ENCODE measurements at regions not wholly inside any gene's neighbourhood (a gene's known extent, or its start where the extent isn't known, plus 50 kb on each side); places are given as distances from the start of the nearest gene placed in this dataset.

DNA sequence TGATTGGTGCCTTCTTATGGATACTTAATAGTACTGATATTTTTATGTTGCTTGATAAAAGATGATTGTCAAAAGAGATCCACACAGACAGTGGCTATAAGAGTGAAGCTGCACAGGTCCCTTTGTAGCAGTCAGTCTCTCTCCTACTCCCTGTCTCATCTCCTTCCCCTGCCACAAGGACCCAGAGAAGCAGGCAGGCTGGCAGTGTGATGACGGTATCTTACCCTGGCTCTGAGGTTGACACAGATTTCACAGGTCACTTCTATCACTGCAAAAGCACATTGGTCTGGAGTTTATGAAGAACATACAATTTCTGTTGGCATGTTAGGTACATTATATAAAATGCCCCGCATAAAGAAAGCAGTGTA lies 64.4 kb upstream of the AHR start:
- no CpG with 5 or more reads among the region's 2 CpGs for WGBS (ENCODE audit: extremely low coverage, insufficient read length, low lambda C conversion rate)
- no peak overlapping the region; a peak in 1 of 7 replicates for H3K27ac Mint-ChIP-seq
- TF ChIP-seq, protein P1, sequence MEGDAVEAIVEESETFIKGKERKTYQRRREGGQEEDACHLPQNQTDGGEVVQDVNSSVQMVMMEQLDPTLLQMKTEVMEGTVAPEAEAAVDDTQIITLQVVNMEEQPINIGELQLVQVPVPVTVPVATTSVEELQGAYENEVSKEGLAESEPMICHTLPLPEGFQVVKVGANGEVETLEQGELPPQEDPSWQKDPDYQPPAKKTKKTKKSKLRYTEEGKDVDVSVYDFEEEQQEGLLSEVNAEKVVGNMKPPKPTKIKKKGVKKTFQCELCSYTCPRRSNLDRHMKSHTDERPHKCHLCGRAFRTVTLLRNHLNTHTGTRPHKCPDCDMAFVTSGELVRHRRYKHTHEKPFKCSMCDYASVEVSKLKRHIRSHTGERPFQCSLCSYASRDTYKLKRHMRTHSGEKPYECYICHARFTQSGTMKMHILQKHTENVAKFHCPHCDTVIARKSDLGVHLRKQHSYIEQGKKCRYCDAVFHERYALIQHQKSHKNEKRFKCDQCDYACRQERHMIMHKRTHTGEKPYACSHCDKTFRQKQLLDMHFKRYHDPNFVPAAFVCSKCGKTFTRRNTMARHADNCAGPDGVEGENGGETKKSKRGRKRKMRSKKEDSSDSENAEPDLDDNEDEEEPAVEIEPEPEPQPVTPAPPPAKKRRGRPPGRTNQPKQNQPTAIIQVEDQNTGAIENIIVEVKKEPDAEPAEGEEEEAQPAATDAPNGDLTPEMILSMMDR (conservative IDR thresholded peaks at IDR 0.05) = no peak

More for the DNA sequence above, 64.4 kb upstream of the AHR start:
- Histone ChIP-seq H4K91ac (ENCODE audit: insufficient read length, low read depth, low read length) (no peak overlapping the region), H3K9ac (ENCODE audit: extremely low read depth, insufficient read length, low read length) (no peak overlapping the region), H3K18ac (ENCODE audit: insufficient read length, low read depth, low read length) (no peak overlapping the region), H3K23me2 (ENCODE audit: insufficient read length, low read depth, low read length, poor library complexity, severe bottlenecking) (no peaks in the 10 kb centered on the region), H3K23ac (ENCODE audit: insufficient read length, low read depth, low read length) (no peak overlapping the region), H3T11ph (ENCODE audit: low read length) (no peak overlapping the region), H4K20me1 (ENCODE audit: control insufficient read depth, insufficient read depth, insufficient read length) (no peaks in the 10 kb centered on the region), H3K9me3 (ENCODE audit: control insufficient read depth, low read depth, low read length) (no peaks in the 10 kb centered on the region), H3K4ac (ENCODE audit: low read depth, low read length) (no peak overlapping the region), H3K56ac (ENCODE audit: insufficient read length, low read depth, low read length) (no peak overlapping the region), H3K4me2 (ENCODE audit: insufficient read depth, insufficient read length, low read length) (no peak overlapping the region), H2AK5ac (ENCODE audit: insufficient read length, low read length) (no peak overlapping the region), H2BK120ac (ENCODE audit: low read depth, low read length, poor library complexity, severe bottlenecking) (no peak overlapping the region), H3K14ac (ENCODE audit: insufficient read depth, low read length) (no peak overlapping the region), H2BK15ac (ENCODE audit: low read depth, low read length) (no peak overlapping the region), H3K79me2 (ENCODE audit: insufficient read depth, low read length) (no peaks in the 10 kb centered on the region), H3K27ac (ENCODE audit: insufficient read length, low read depth, low read length) (no peak overlapping the region), H2BK20ac (ENCODE audit: low read depth, low read length, poor library complexity, severe bottlenecking) (no peak overlapping the region), H4K8ac (replicated peaks; ENCODE audit: insufficient read length, low read depth, low read length) (no peak overlapping the region), H3K4me1 (ENCODE audit: insufficient read depth, low read length) (no peaks in the 10 kb centered on the region), H3K79me1 (ENCODE audit: insufficient read depth, low read depth, low read length, poor library complexity, severe bottlenecking) (no peaks in the 10 kb centered on the region), H4K5ac (ENCODE audit: insufficient read length, low read depth, low read length) (no peak overlapping the region), H2BK5ac (ENCODE audit: insufficient read length, low read length) (no peak overlapping the region), H2BK12ac (ENCODE audit: insufficient read length, low read depth, low read length) (no peak overlapping the region), H3K27me3 (ENCODE audit: insufficient read depth, low read length) (no peaks in the 10 kb centered on the region), H2AFZ (ENCODE audit: low read length) (no peak overlapping the region)
- Mint-ChIP-seq H3K4me3 (no peak overlapping the region), H3K4me1 (no peaks in the 10 kb centered on the region), H3K27me3 (ENCODE audit: low read depth) (no peaks in the 10 kb centered on the region), H3K36me3 (ENCODE audit: insufficient read depth in 1 of 3, low read depth in 3 of 3) (no peaks in the 10 kb centered on the region), H3K9me3 (no peaks in the 10 kb centered on the region)
- no peak for DNase-seq
